ENCODE measurements at regions not wholly inside any gene's neighbourhood (a gene's known extent, or its start where the extent isn't known, plus 50 kb on each side); places are given as distances from the start of the nearest gene placed in this dataset.

GRCh38 chr15:101543431-101543830, 53.9 kb upstream of the PCSK6 start:
- peaks cover 0 to 4% of the 10 kb centered on the region in 2 donors for H3K27me3 ChIP-seq (ENCODE audit: control insufficient read depth in 2 of 2, insufficient read depth in 2 of 2, low read length in 2 of 2)
- TF ChIP-seq CTCF (IDR thresholded peaks at IDR 0.05): no peak
- no peak overlapping the region for H2AFZ ChIP-seq (ENCODE audit: insufficient read depth, low read depth, low read length, poor library complexity, severe bottlenecking)
- H3K4me3 ChIP-seq (replicated peaks in 1 of 3; ENCODE audit: low read depth in 2 of 3, low read length in 3 of 3): no peak overlapping the region
- H3K4me1 Mint-ChIP-seq: no peaks in the 10 kb centered on the region
- intact Hi-C loops (cut with micrococcal nuclease): no loop called here
- peaks cover 0 to 10% (median 4%) of the 10 kb centered on the region in 7 donors for H3K9me3 Mint-ChIP-seq
- peaks cover 2 to 17% (median 13%) of the 10 kb centered on the region in 3 donors for H3K27me3 Mint-ChIP-seq (ENCODE audit: low read depth in 3 of 3)
- no peaks in the 10 kb centered on the region for H3K36me3 Mint-ChIP-seq
- no peak for DNase-seq
- no peaks in the 10 kb centered on the region for H3K36me3 ChIP-seq (replicated peaks in 1 of 2; ENCODE audit: control insufficient read depth in 1 of 2, insufficient read depth in 2 of 2, low read length in 2 of 2)
- 70% methylated on average over 2 of the region's 12 CpGs for WGBS (ENCODE audit: insufficient coverage)
- no peak overlapping the region for H3K27ac Mint-ChIP-seq
- H3K9ac ChIP-seq (ENCODE audit: insufficient read depth, low read length, poor library complexity, severe bottlenecking): no peak overlapping the region
- no peak overlapping the region for H3K4me2 ChIP-seq (replicated peaks; ENCODE audit: extremely low read depth, low read length, poor library complexity, severe bottlenecking)
- H4K20me1 ChIP-seq (ENCODE audit: insufficient read depth, low read length): no peaks in the 10 kb centered on the region
- no peak overlapping the region for H3K4me3 Mint-ChIP-seq
- no peaks in the 10 kb centered on the region for H3K4me1 ChIP-seq (ENCODE audit: control insufficient read depth in 1 of 2, insufficient read depth in 2 of 2, low read length in 2 of 2)
- no peaks in the 10 kb centered on the region for H3K79me2 ChIP-seq (ENCODE audit: insufficient read depth, low read length)
- no peaks in the 10 kb centered on the region for H3K9me3 ChIP-seq (replicated peaks in 1 of 2; ENCODE audit: control insufficient read depth in 1 of 2, insufficient read depth in 1 of 2, low read length in 2 of 2)
- H3K27ac ChIP-seq (ENCODE audit: low read depth in 1 of 2, low read length in 2 of 2): no peak overlapping the region

- H3K27ac Mint-ChIP-seq: no peak overlapping the region
- H3K4me2 ChIP-seq (replicated peaks; ENCODE audit: extremely low read depth, low read length, poor library complexity, severe bottlenecking): no peak overlapping the region
- H3K4me3 ChIP-seq (replicated peaks in 1 of 3; ENCODE audit: low read depth in 2 of 3, low read length in 3 of 3): no peak overlapping the region
- H4K20me1 ChIP-seq (ENCODE audit: insufficient read depth, low read length): no peaks in the 10 kb centered on the region
- H3K27me3 Mint-ChIP-seq (ENCODE audit: low read depth in 3 of 3): peaks cover 2 to 17% (median 13%) of the 10 kb centered on the region in 3 donors
- intact Hi-C loops (cut with micrococcal nuclease): no loop called here
- no peaks in the 10 kb centered on the region for H3K79me2 ChIP-seq (ENCODE audit: insufficient read depth, low read length)
- no peaks in the 10 kb centered on the region for H3K36me3 ChIP-seq (replicated peaks in 1 of 2; ENCODE audit: control insufficient read depth in 1 of 2, insufficient read depth in 2 of 2, low read length in 2 of 2)
- H2AFZ ChIP-seq (ENCODE audit: insufficient read depth, low read depth, low read length, poor library complexity, severe bottlenecking): no peak overlapping the region
- no peak for TF ChIP-seq CTCF (IDR thresholded peaks at IDR 0.05)
- peaks cover 0 to 10% (median 4%) of the 10 kb centered on the region in 7 donors for H3K9me3 Mint-ChIP-seq
- H3K4me1 Mint-ChIP-seq: no peaks in the 10 kb centered on the region
- H3K27me3 ChIP-seq (ENCODE audit: control insufficient read depth in 2 of 2, insufficient read depth in 2 of 2, low read length in 2 of 2): peaks cover 0 to 4% of the 10 kb centered on the region in 2 donors
- H3K9ac ChIP-seq (ENCODE audit: insufficient read depth, low read length, poor library complexity, severe bottlenecking): no peak overlapping the region
- no peak for DNase-seq
- no peak overlapping the region for H3K4me3 Mint-ChIP-seq
- no peaks in the 10 kb centered on the region for H3K4me1 ChIP-seq (ENCODE audit: control insufficient read depth in 1 of 2, insufficient read depth in 2 of 2, low read length in 2 of 2)
- no peak overlapping the region for H3K27ac ChIP-seq (ENCODE audit: low read depth in 1 of 2, low read length in 2 of 2)
- no peaks in the 10 kb centered on the region for H3K36me3 Mint-ChIP-seq
- WGBS (ENCODE audit: insufficient coverage): 94% methylated on average over 5 of the region's 7 CpGs
- no peaks in the 10 kb centered on the region for H3K9me3 ChIP-seq (replicated peaks in 1 of 2; ENCODE audit: control insufficient read depth in 1 of 2, insufficient read depth in 1 of 2, low read length in 2 of 2)
Observed at GRCh38 chr15:101543026-101543390, 53.5 kb upstream of the PCSK6 start.
